GM21576 (cell line): ENCODE measurements at regions not wholly inside any gene's neighbourhood (a gene's known extent, or its start where the extent isn't known, plus 50 kb on each side); places are given as distances from the start of the nearest gene placed in this dataset.

Experiments
- ATAC-seq: cut with Tn5 transposase; IDR thresholded peaks from one replicate; pipeline ENCODE4 v1.9.1; 2021; ENCODE audit warnings: mild to moderate bottlenecking, moderate library complexity; ENCODE audit not compliant: unreplicated experiment

- no peak for ATAC-seq
Measured at GRCh38 chr13:50189450-50189849, 174.2 kb downstream of the KCNRG start.

GRCh38 chr13:50191004-50191403, 175.8 kb downstream of the KCNRG start:
- no peak for ATAC-seq

- no peak for ATAC-seq
Measured at GRCh38 chr13:50192272-50192813, 177.1 kb downstream of the KCNRG start.

- ATAC-seq = no peak
Measured at GRCh38 chr13:50195045-50195444, 179.8 kb downstream of the KCNRG start.

- ATAC-seq = no peak
Measured at GRCh38 chr13:50196118-50196517, 180.9 kb downstream of the KCNRG start.

GRCh38 chr13:50197705-50198104, 182.5 kb downstream of the KCNRG start:
- no peak for ATAC-seq

- ATAC-seq = no peak
Measured at GRCh38 chr13:50198508-50198907, 183.3 kb downstream of the KCNRG start.

- ATAC-seq = no peak
Measured at GRCh38 chr13:50200569-50200968, 185.3 kb downstream of the KCNRG start.

GRCh38 chr13:50200988-50201387, 185.7 kb downstream of the KCNRG start:
- ATAC-seq = no peak

- ATAC-seq = no peak
Measured at GRCh38 chr13:50202485-50202884, 187.2 kb downstream of the KCNRG start.

- no peak for ATAC-seq
Measured at GRCh38 chr13:50203256-50203941, 188.2 kb downstream of the KCNRG start.

GRCh38 chr13:50205581-50205980, 190.3 kb downstream of the KCNRG start:
- ATAC-seq = no peak

GRCh38 chr13:50208826-50209335, 193.6 kb downstream of the KCNRG start:
- ATAC-seq = no peak

GRCh38 chr13:50209631-50210030, 194.4 kb downstream of the KCNRG start:
- ATAC-seq = no peak

GRCh38 chr13:50213526-50213925, 198.3 kb downstream of the KCNRG start:
- ATAC-seq = no peak

GRCh38 chr13:50214514-50214913, 199.3 kb downstream of the KCNRG start:
- no peak for ATAC-seq

GRCh38 chr13:50215399-50215798, 200.2 kb downstream of the KCNRG start:
- no peak for ATAC-seq

- ATAC-seq = no peak
Measured at GRCh38 chr13:50219743-50220142, 204.5 kb downstream of the KCNRG start.

- no peak for ATAC-seq
Measured at GRCh38 chr13:50220938-50221337, 205.7 kb downstream of the KCNRG start.

GRCh38 chr13:50222569-50223332, 207.5 kb downstream of the KCNRG start:
- no peak for ATAC-seq

- ATAC-seq = peak; percentile 49
Measured at GRCh38 chr13:50224534-50224933, 209.3 kb downstream of the KCNRG start.
